ENCODE measurements at regions not wholly inside any gene's neighbourhood (a gene's known extent, or its start where the extent isn't known, plus 50 kb on each side); places are given as distances from the start of the nearest gene placed in this dataset.

DNA sequence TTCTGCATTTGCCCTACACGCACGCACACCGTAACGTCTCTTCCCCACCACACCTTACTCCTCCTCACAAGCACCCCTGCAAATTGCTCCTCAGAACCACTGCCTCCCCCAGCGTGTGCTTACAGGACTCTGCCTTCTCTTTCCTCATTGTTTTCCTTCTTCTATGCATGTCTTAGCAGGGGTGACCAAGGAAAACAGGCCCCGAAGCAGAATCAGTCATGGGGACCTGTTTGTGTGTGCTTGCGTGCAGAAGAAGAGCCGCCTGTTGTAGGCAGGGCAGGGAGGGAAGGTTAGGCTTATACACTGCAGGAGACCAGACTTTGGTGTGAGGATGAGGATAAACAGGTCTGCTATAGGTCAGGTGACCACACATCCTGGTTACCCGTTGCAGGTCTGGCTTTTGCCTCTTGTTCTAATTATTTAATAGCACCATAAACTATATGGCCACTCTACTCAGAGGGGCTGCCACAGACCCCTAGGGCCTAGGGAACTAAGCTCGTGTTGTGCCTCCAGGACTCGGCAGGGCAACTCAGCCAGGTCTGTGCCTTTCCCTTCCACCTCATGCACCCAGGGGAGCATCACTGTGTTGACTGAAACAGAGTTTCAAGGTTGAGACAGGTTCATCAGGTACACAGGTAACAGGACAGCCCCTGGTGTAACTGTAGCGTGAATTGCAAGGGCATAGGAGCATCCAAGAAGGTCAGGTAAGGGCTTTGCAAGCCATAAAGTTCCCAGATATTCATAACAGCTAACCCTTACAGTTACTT, 60.8 kb upstream of the EPS8L3 start:
- Histone ChIP-seq H3K27me3 (ENCODE audit: insufficient read depth, low read length) (no peaks in the 10 kb centered on the region), H3K9ac (ENCODE audit: low read length) (peak overlapping the region; percentile 32; the same call in 1 of the 2 replicates), H2AFZ (ENCODE audit: low read depth, low read length, poor library complexity, severe bottlenecking) (peak overlapping the region; percentile 65), H3K9me2 (ENCODE audit: insufficient read depth) (no peaks in the 10 kb centered on the region), H3K4me1 (ENCODE audit: control insufficient read depth in 1 of 2, insufficient read depth in 2 of 2, low read length in 2 of 2) (peaks cover 19 to 61% of the 10 kb centered on the region in 2 experiments), H4K20me1 (ENCODE audit: insufficient read depth) (no peaks in the 10 kb centered on the region), H3K36me3 (ENCODE audit: control insufficient read depth in 1 of 2, insufficient read depth in 2 of 2, low read length in 2 of 2) (no peaks in the 10 kb centered on the region), H3K9me3 (ENCODE audit: control insufficient read depth in 1 of 2, insufficient read depth in 1 of 2, low read depth in 1 of 2, low read length in 2 of 2) (no peaks in the 10 kb centered on the region), H3K27ac (ENCODE audit: low read depth, low read length) (peak overlapping the region; percentile 23; the same call in 1 of the 2 replicates), H3K4me2 (ENCODE audit: low read length) (peak overlapping the region; percentile 66), H3K4me3 (replicated peaks in 1 of 2; ENCODE audit: low read depth in 1 of 2, low read length in 2 of 2) (no peak overlapping the region), H3K79me2 (ENCODE audit: insufficient read depth, low read length) (no peaks in the 10 kb centered on the region)
- ChIA-PET CTCF (no interaction called here), RAD21 (ENCODE audit: low non-redundant PET in 1 of 2, low total read pairs in 2 of 2, uncharacterized antibody in 2 of 2, unreplicated experiment in 2 of 2) (no interaction called here), POLR2A (no interaction called here)
- BruUV-seq (replicated peaks), result no TSS peak
- intact Hi-C loops (cut with micrococcal nuclease), result no loop called here
- TF ChIP-seq YY1 (IDR thresholded peaks at IDR 0.05; ENCODE audit: extremely low read depth, insufficient replicate concordance, low read depth, low read length), result no peak
- no peak for TF ChIP-seq REST (IDR thresholded peaks at IDR 0.05; ENCODE audit: low read depth)
- no peak for TF ChIP-seq ZBTB33 (IDR thresholded peaks at IDR 0.05; ENCODE audit: extremely low read depth, insufficient replicate concordance, low read length)
- TF ChIP-seq POLR2A (IDR thresholded peaks at IDR 0.05; ENCODE audit: borderline replicate concordance, extremely low read depth, insufficient read depth, insufficient read length), result no peak
- TF ChIP-seq EZH2phosphoT487 (IDR thresholded peaks at IDR 0.05; ENCODE audit: borderline replicate concordance), result no peak
- TF ChIP-seq SRF (IDR thresholded peaks at IDR 0.05; ENCODE audit: low read depth), result no peak
- no peak for TF ChIP-seq CTCF (IDR thresholded peaks at IDR 0.05 in 2 of 3, conservative IDR thresholded peaks at IDR 0.05 in 1 of 3; ENCODE audit: borderline replicate concordance in 1 of 3, insufficient read depth in 1 of 3, low read depth in 2 of 3, low read length in 2 of 3)
- no peak for TF ChIP-seq SP1 (IDR thresholded peaks at IDR 0.05; ENCODE audit: low read depth)
- TF ChIP-seq, protein P1, sequence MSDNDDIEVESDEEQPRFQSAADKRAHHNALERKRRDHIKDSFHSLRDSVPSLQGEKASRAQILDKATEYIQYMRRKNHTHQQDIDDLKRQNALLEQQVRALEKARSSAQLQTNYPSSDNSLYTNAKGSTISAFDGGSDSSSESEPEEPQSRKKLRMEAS (IDR thresholded peaks at IDR 0.05), result no peak
- no peak for TF ChIP-seq ZFX (IDR thresholded peaks at IDR 0.05)
- no peak for TF ChIP-seq EZH2 (IDR thresholded peaks at IDR 0.05)
- TF ChIP-seq ELF1 (IDR thresholded peaks at IDR 0.05; ENCODE audit: borderline replicate concordance, low read depth), result no peak
- TF ChIP-seq EGR1 (IDR thresholded peaks at IDR 0.05; ENCODE audit: low read depth), result no peak
- no peak for TF ChIP-seq JUND (IDR thresholded peaks at IDR 0.05)
- TF ChIP-seq ATF3 (IDR thresholded peaks at IDR 0.05), result no peak
- no peak for DNase-seq (ENCODE audit: low read depth, low spot score)
- peak; percentile 3; the same call in 1 of the 2 replicates for ATAC-seq

Measured in HCT116 (cell line).